ENCODE measurements at regions not wholly inside any gene's neighbourhood (a gene's known extent, or its start where the extent isn't known, plus 50 kb on each side); places are given as distances from the start of the nearest gene placed in this dataset.

GRCh38 chr9:24090566-24090965 is 264.5 kb upstream of the ELAVL2 start:
- H3K9me3 ChIP-seq: peaks cover 0 to 6% (median 0%) of the 10 kb centered on the region in 4 donors
- no peak overlapping the region for H3K4me3 ChIP-seq
- H3K4me1 ChIP-seq: no peaks in the 10 kb centered on the region
- no peaks in the 10 kb centered on the region for H3K27me3 ChIP-seq
- WGBS, 2 donors: 78 to 88% methylated on average over 6 of the region's 6 CpGs
- no peaks in the 10 kb centered on the region for H3K36me3 ChIP-seq
- TF ChIP-seq POLR2AphosphoS5 (IDR thresholded peaks at IDR 0.05) (no peak), POLR2A (IDR thresholded peaks at IDR 0.05) (no peak), CTCF (IDR thresholded peaks at IDR 0.05) (no peak), EP300 (IDR thresholded peaks at IDR 0.05) (no peak)
- intact Hi-C loops (cut with DNase I): no loop called here
- no peak overlapping the region for H3K27ac ChIP-seq
- no peak for DNase-seq

GRCh38 chr9:24073666-24074065 is 247.6 kb upstream of the ELAVL2 start:
- Histone ChIP-seq H3K9me3 (peaks cover 0 to 2% (median 0%) of the 10 kb centered on the region in 4 donors), H3K4me1 (no peaks in the 10 kb centered on the region), H3K27me3 (no peaks in the 10 kb centered on the region), H3K4me3 (no peak overlapping the region), H3K36me3 (no peaks in the 10 kb centered on the region), H3K27ac (no peak overlapping the region)
- WGBS, 2 donors: 76 to 79% methylated on average over 6 of the region's 6 CpGs
- no peak for DNase-seq
- no peak for TF ChIP-seq EP300 (IDR thresholded peaks at IDR 0.05)
- no peak for TF ChIP-seq POLR2A (IDR thresholded peaks at IDR 0.05)
- no peak for TF ChIP-seq CTCF (IDR thresholded peaks at IDR 0.05)
- no peak for TF ChIP-seq POLR2AphosphoS5 (IDR thresholded peaks at IDR 0.05)
- intact Hi-C loops (cut with DNase I): no loop called here

GRCh38 chr9:24073007-24073592 is 247.1 kb upstream of the ELAVL2 start:
- no peak for DNase-seq
- 78% methylated on average over 5 of the region's 5 CpGs for WGBS, 2 donors
- Histone ChIP-seq H3K27me3 (no peaks in the 10 kb centered on the region), H3K4me3 (no peak overlapping the region), H3K4me1 (no peaks in the 10 kb centered on the region), H3K27ac (no peak overlapping the region), H3K36me3 (no peaks in the 10 kb centered on the region), H3K9me3 (peaks cover 0 to 2% (median 0%) of the 10 kb centered on the region in 4 donors)
- intact Hi-C loops (cut with DNase I): no loop called here
- TF ChIP-seq EP300 (IDR thresholded peaks at IDR 0.05) (no peak), POLR2AphosphoS5 (IDR thresholded peaks at IDR 0.05) (no peak), CTCF (IDR thresholded peaks at IDR 0.05) (no peak), POLR2A (IDR thresholded peaks at IDR 0.05) (no peak)

- WGBS, 2 donors: 62 to 63% methylated on average over 2 of the region's 2 CpGs
Measured at GRCh38 chr9:24071716-24072115, 245.7 kb upstream of the ELAVL2 start.

More at GRCh38 chr9:24071716-24072115, 245.7 kb upstream of the ELAVL2 start:
- no peak overlapping the region for H3K4me3 ChIP-seq
- H3K27me3 ChIP-seq: no peaks in the 10 kb centered on the region
- H3K4me1 ChIP-seq: no peaks in the 10 kb centered on the region
- intact Hi-C loops (cut with DNase I): no loop called here
- no peaks in the 10 kb centered on the region for H3K36me3 ChIP-seq
- TF ChIP-seq POLR2AphosphoS5 (IDR thresholded peaks at IDR 0.05): no peak
- no peak for TF ChIP-seq CTCF (IDR thresholded peaks at IDR 0.05)
- no peak for TF ChIP-seq EP300 (IDR thresholded peaks at IDR 0.05)
- TF ChIP-seq POLR2A (IDR thresholded peaks at IDR 0.05): no peak
- peaks cover 0 to 6% (median 0%) of the 10 kb centered on the region in 4 donors for H3K9me3 ChIP-seq
- no peak overlapping the region for H3K27ac ChIP-seq
- DNase-seq: no peak

Data from sigmoid colon (tissue), 6 donors.